H1 (cell line): ENCODE measurements at regions not wholly inside any gene's neighbourhood (a gene's known extent, or its start where the extent isn't known, plus 50 kb on each side); places are given as distances from the start of the nearest gene placed in this dataset.

Source experiments
- CTCF ChIA-PET: fragments of 300-600 bp; sonication (Branson Sonifier 250); formaldehyde crosslinking; loops from one replicate; lab custom pipeline; 2021; ENCODE audit not compliant: partially characterized antibody; lab: Charles Lee
- POLR2A ChIA-PET: fragments of 300-600 bp; sonication (Branson Sonifier 250); formaldehyde crosslinking; loops from one replicate; lab custom pipeline; 2021; ENCODE audit warnings: inconsistent platforms; ENCODE audit not compliant: partially characterized antibody; lab: Charles Lee
- DNase-seq, 2 experiments: peaks; one replicate each; pipeline versions ENCODE4 v3.0.0 to v3.0.0-alpha.2; 2010 to 2022; ENCODE audit warnings: low spot score in 2 of 2, low read depth in 1 of 2, mixed read lengths in 1 of 2
- FAIRE-seq: peaks from 2 replicates; lab custom pipeline; 2011; peaks lifted over from hg19 to GRCh38; lab: Jason Lieb, UNC
- H2AFZ ChIP-seq: 2 replicates; pipeline ENCODE4 v1.8.1; 2012; ENCODE audit warnings: low read length, inconsistent platforms
- H2AK5ac ChIP-seq: 2 replicates; pipeline ENCODE4 v1.6.1; 2013; ENCODE audit warnings: low read depth, low read length
- H2BK120ac ChIP-seq: replicated peaks from 2 replicates; pipeline ENCODE3; 2013; ENCODE audit warnings: low read depth, low read length, inconsistent platforms
- H2BK12ac ChIP-seq: 2 replicates; pipeline ENCODE4 v1.6.1; 2013; ENCODE audit warnings: low read depth, low read length
- H2BK15ac ChIP-seq: 2 replicates; pipeline ENCODE4 v1.6.1; 2013; ENCODE audit warnings: low read length
- H2BK20ac ChIP-seq: 2 replicates; pipeline ENCODE4 v1.6.1; 2013; ENCODE audit warnings: low read length
- H2BK5ac ChIP-seq: 2 replicates; pipeline ENCODE4 v1.6.1; 2013; ENCODE audit warnings: low read depth, low read length
- H3K14ac ChIP-seq: 2 replicates; pipeline ENCODE4 v1.6.1; 2013; ENCODE audit warnings: inconsistent platforms; ENCODE audit not compliant: insufficient read length
- H3K18ac ChIP-seq: 2 replicates; pipeline ENCODE4 v1.6.1; 2013; ENCODE audit warnings: low read length; ENCODE audit errors: extremely low read depth
- H3K23ac ChIP-seq: 2 replicates; pipeline ENCODE4 v1.6.1; 2013; ENCODE audit warnings: inconsistent platforms; ENCODE audit not compliant: insufficient read length
- H3K23me2 ChIP-seq: 2 replicates; pipeline ENCODE4 v1.6.1; 2013; ENCODE audit warnings: low read depth, low read length
- H3K27ac ChIP-seq: 2 replicates; pipeline ENCODE4 v1.6.1; 2011; ENCODE audit warnings: low read depth, low read length, inconsistent platforms
- H3K27me3 ChIP-seq, 4 experiments: replicated peaks in 1 of 4; 1 replicate in 1 of 4; 2 replicates in 3 of 4; pipeline versions ENCODE4 v1.6.1 to v1.8.1; 2011 to 2013; ENCODE audit warnings: low read length in 3 of 4, mild to moderate bottlenecking in 3 of 4, inconsistent platforms in 2 of 4, mixed read lengths in 2 of 4, moderate library complexity in 1 of 4; ENCODE audit not compliant: control insufficient read depth in 3 of 4, insufficient read depth in 3 of 4; ENCODE audit errors: extremely low read depth in 1 of 4
- H3K36me3 ChIP-seq, 4 experiments: 2 replicates each; pipeline versions ENCODE4 v1.6.1 to v1.8.1; 2011 to 2013; ENCODE audit warnings: mild to moderate bottlenecking in 4 of 4, low read length in 3 of 4, moderate library complexity in 2 of 4, control low read depth in 1 of 4, inconsistent platforms in 1 of 4; ENCODE audit not compliant: insufficient read depth in 4 of 4, control insufficient read depth in 2 of 4
- H3K4ac ChIP-seq: replicated peaks from 2 replicates; pipeline ENCODE3; 2013; ENCODE audit warnings: low read length, low read depth, mixed read lengths, inconsistent platforms; ENCODE audit not compliant: insufficient read length
- H3K4me1 ChIP-seq, 4 experiments: replicated peaks in 1 of 4; 1 replicate in 1 of 4; 2 replicates in 3 of 4; pipeline versions ENCODE4 v1.6.1 to v1.8.1; 2011 to 2013; ENCODE audit warnings: low read length in 3 of 4, inconsistent platforms in 2 of 4, mixed read lengths in 1 of 4; ENCODE audit not compliant: insufficient read depth in 4 of 4, control insufficient read depth in 3 of 4
- H3K4me2 ChIP-seq, 2 experiments: 2 replicates each; pipeline versions ENCODE4 v1.6.1 to v1.8.1; 2011 to 2013; ENCODE audit warnings: low read depth in 2 of 2, low read length in 2 of 2, control low read depth in 1 of 2, inconsistent platforms in 1 of 2, mild to moderate bottlenecking in 1 of 2; ENCODE audit not compliant: insufficient read depth in 1 of 2
- H3K4me3 ChIP-seq, 4 experiments: fragments of 200-600, 300-600 bp in 1 of 4; sonication (generic), shearing (Covaris generic), sonication (Bioruptor Twin) in 1 of 4; 2 replicates each; pipeline versions ENCODE4 v1.5.1 to v1.8.1; 2011 to 2016; ENCODE audit warnings: low read length in 4 of 4, low read depth in 3 of 4, control low read depth in 2 of 4, inconsistent platforms in 2 of 4, mild to moderate bottlenecking in 2 of 4, mixed read lengths in 1 of 4, moderate library complexity in 1 of 4; ENCODE audit not compliant: insufficient read depth in 2 of 4; ENCODE audit errors: extremely low read depth in 1 of 4
- H3K56ac ChIP-seq: replicated peaks from 2 replicates; pipeline ENCODE3; 2013; ENCODE audit warnings: low read depth, mild to moderate bottlenecking, mixed read lengths, low read length, inconsistent platforms; ENCODE audit not compliant: insufficient read length
- H3K79me1 ChIP-seq: 2 replicates; pipeline ENCODE4 v1.6.1; 2013; ENCODE audit warnings: low read depth, low read length, control low read depth
- H3K79me2 ChIP-seq, 2 experiments: 2 replicates each; pipeline versions ENCODE4 v1.6.1 to v1.8.1; 2012 to 2013; ENCODE audit warnings: low read length in 2 of 2, mild to moderate bottlenecking in 2 of 2, inconsistent platforms in 1 of 2; ENCODE audit not compliant: insufficient read depth in 2 of 2, control insufficient read depth in 1 of 2
- H3K9ac ChIP-seq, 4 experiments: replicated peaks in 1 of 4; 1 replicate in 1 of 4; 2 replicates in 3 of 4; pipeline versions ENCODE4 v1.6.1 to v1.8.1; 2011 to 2013; ENCODE audit warnings: low read depth in 3 of 4, low read length in 3 of 4, control low read depth in 2 of 4, mild to moderate bottlenecking in 2 of 4, moderate library complexity in 2 of 4, inconsistent platforms in 1 of 4; ENCODE audit errors: extremely low read depth in 1 of 4
- H3K9me3 ChIP-seq, 2 experiments: 2 replicates each; pipeline versions ENCODE4 v1.6.1 to v1.8.1; 2012 to 2013; ENCODE audit warnings: mild to moderate bottlenecking in 2 of 2, moderate library complexity in 2 of 2, control low read depth in 1 of 2, inconsistent platforms in 1 of 2, low read depth in 1 of 2, low read length in 1 of 2, mixed read lengths in 1 of 2; ENCODE audit not compliant: insufficient read depth in 2 of 2
- H4K20me1 ChIP-seq, 2 experiments: replicated peaks in 1 of 2; 2 replicates each; pipeline versions ENCODE3 to v1.8.1; 2011 to 2013; ENCODE audit warnings: inconsistent platforms in 2 of 2, low read length in 2 of 2, mild to moderate bottlenecking in 1 of 2; ENCODE audit not compliant: insufficient read depth in 2 of 2, control insufficient read depth in 1 of 2
- H4K5ac ChIP-seq: 2 replicates; pipeline ENCODE4 v1.6.1; 2013; ENCODE audit warnings: low read length, low read depth, mixed read lengths, inconsistent platforms; ENCODE audit not compliant: insufficient read length
- H4K8ac ChIP-seq: 2 replicates; pipeline ENCODE4 v1.8.0; 2013; ENCODE audit warnings: mild to moderate bottlenecking, moderate library complexity, low read length, inconsistent platforms; ENCODE audit not compliant: insufficient read depth; ENCODE audit errors: extremely low read depth
- H4K91ac ChIP-seq: replicated peaks from 2 replicates; pipeline ENCODE3; 2013; ENCODE audit warnings: low read length, mixed read lengths, inconsistent platforms; ENCODE audit not compliant: insufficient read length
- KDM1A ChIP-seq: fragments of 200-600, 300-600 bp; sonication (generic); IDR thresholded peaks from 2 replicates; pipeline ENCODE4 v1.7.1; 2016; ENCODE audit warnings: mild to moderate bottlenecking, low read length, borderline replicate concordance
- KDM4A ChIP-seq: IDR thresholded peaks from one replicate; pipeline ENCODE4 v1.7.1; 2012; ENCODE audit warnings: low read depth, mild to moderate bottlenecking, moderate library complexity, low read length, inconsistent platforms; ENCODE audit not compliant: severe bottlenecking
- RBBP5 ChIP-seq: IDR thresholded peaks from 2 replicates; pipeline ENCODE4 v1.7.1; 2012; ENCODE audit warnings: low read depth, mild to moderate bottlenecking, inconsistent platforms, low read length, moderate library complexity, borderline replicate concordance
- SP1 ChIP-seq: IDR thresholded peaks from 2 replicates; pipeline ENCODE4 v1.6.1; 2011; ENCODE audit warnings: low read depth, low read length
- TAF7 ChIP-seq: optimal IDR thresholded peaks from 2 replicates; pipeline ENCODE3; 2011; ENCODE audit warnings: low read depth, mild to moderate bottlenecking, inconsistent platforms, low read length, moderate library complexity, borderline replicate concordance
- WGBS, 2 experiments: shearing (Covaris generic) in 1 of 2; methylation state at CpG; one replicate each; pipeline versions ENCODE4 v1.1.6 to v1.1.7; 2013 to 2015; ENCODE audit warnings: low lambda C conversion rate in 2 of 2, mixed read lengths in 2 of 2, inconsistent platforms in 1 of 2, low coverage in 1 of 2, missing lambda C conversion rate in 1 of 2; ENCODE audit not compliant: insufficient replicate concordance in 2 of 2, insufficient coverage in 1 of 2, insufficient read length in 1 of 2; ENCODE audit errors: extremely low coverage in 1 of 2, missing lambda C conversion rate in 1 of 2; 5-methylcytosine and 5-hydroxymethylcytosine counted together

GRCh38 chr21:38175306-38175705, 81.5 kb upstream of the KCNJ15 start:
- FAIRE-seq: no peak
- Histone ChIP-seq H2BK20ac (no peak overlapping the region), H4K8ac (no peak overlapping the region), H3K56ac (no peak overlapping the region), H2BK15ac (no peak overlapping the region), H4K20me1 (no peaks in the 10 kb centered on the region), H3K9me3 (no peaks in the 10 kb centered on the region), H4K5ac (no peak overlapping the region), H3K14ac (no peak overlapping the region), H3K4me1 (peaks cover 2 to 10% (median 6%) of the 10 kb centered on the region in 4 experiments; a peak in 5 of 7 replicates), H3K27ac (no peak overlapping the region), H3K79me1 (no peaks in the 10 kb centered on the region), H3K36me3 (no peaks in the 10 kb centered on the region), H3K27me3 (no peaks in the 10 kb centered on the region; a peak in 1 of 7 replicates), H2BK12ac (no peak overlapping the region), H2AK5ac (no peak overlapping the region), H3K18ac (no peak overlapping the region), H2AFZ (no peak overlapping the region), H4K91ac (no peak overlapping the region), H3K4ac (no peak overlapping the region)
- CTCF ChIA-PET: interaction anchor here (12.0 kb wide), 1 partner anchor 179 kb away, joined by 366 read pairs; no protein-coding TSS in a partner anchor
- POLR2A ChIA-PET: no interaction called here
- DNase-seq: no peak
- TF ChIP-seq KDM4A: no peak
- TF ChIP-seq SP1: no peak
- TF ChIP-seq RBBP5: no peak
- TF ChIP-seq TAF7: no peak
- no peak for TF ChIP-seq KDM1A
- TF ChIP-seq, all 59 proteins: peak for 0
- Histone ChIP-seq H3K79me2 (no peaks in the 10 kb centered on the region), H2BK120ac (no peak overlapping the region), H3K23me2 (no peaks in the 10 kb centered on the region; the same call in 1 of the 2 replicates), H3K9ac (no peak overlapping the region), H3K23ac (no peak overlapping the region), H2BK5ac (no peak overlapping the region), H3K4me3 (no peak overlapping the region), H3K4me2 (no peak overlapping the region)
- WGBS, 2 experiments: 79% methylated on average over 1 of the region's 1 CpG; no CpG with 5 or more reads in 1 of the 2 experiments
